AG04449 (cell line): ENCODE measurements at regions not wholly inside any gene's neighbourhood (a gene's known extent, or its start where the extent isn't known, plus 50 kb on each side); places are given as distances from the start of the nearest gene placed in this dataset.
"Not testable (repeated sequence)": the region's sequence is repeated elsewhere in the genome, so short reads cannot be mapped to it uniquely, and the experiment has no call there.

Source experiments
- CTCF ChIA-PET: fragments of 350-600 bp; formaldehyde crosslinking; extraction: SDS; loops from one replicate; lab custom pipeline; 2021; ENCODE audit warnings: antibody characterized with exemption; lab: Yijun Ruan, JAX
- POLR2A ChIA-PET: fragments of 400-600, 350-600 bp; formaldehyde crosslinking; extraction: SDS; loops from one replicate; lab custom pipeline; 2020; ENCODE audit warnings: antibody characterized with exemption, inconsistent platforms; lab: Yijun Ruan, JAX
- DNase-seq: peaks from one replicate; pipeline ENCODE4 v3.0.0-alpha.2; 2010; ENCODE audit warnings: low read depth, low spot score
- H3K4me3 ChIP-seq: 2 replicates; pipeline ENCODE4 v1.5.1; 2011; ENCODE audit warnings: low read depth, mild to moderate bottlenecking, control low read depth, low read length
- CTCF ChIP-seq: IDR thresholded peaks from one replicate; pipeline ENCODE4 v1.5.1; 2011; ENCODE audit warnings: mild to moderate bottlenecking, moderate library complexity, low read length, control low read depth, inconsistent platforms; ENCODE audit not compliant: insufficient read depth; ENCODE audit errors: missing control alignments

- TF ChIP-seq CTCF, result no peak
- DNase-seq, result no peak
- CTCF ChIA-PET, result no interaction called here
- H3K4me3 ChIP-seq, result no peak overlapping the region
- POLR2A ChIA-PET, result no interaction called here
These were observed 98.2 kb upstream of the CCNG1 start for GRCh38 chr5:163339148-163339547.

- CTCF ChIA-PET, H3K4me3 ChIP-seq, DNase-seq, POLR2A ChIA-PET: not testable (repeated sequence)
These were observed 97.0 kb upstream of the CCNG1 start for GRCh38 chr5:163340378-163340777.

GRCh38 chr5:163342306-163342705 is 95.1 kb upstream of the CCNG1 start:
- no peak for TF ChIP-seq CTCF
- H3K4me3 ChIP-seq, result no peak overlapping the region
- CTCF ChIA-PET, result no interaction called here
- POLR2A ChIA-PET, result no interaction called here
- DNase-seq, result no peak

- CTCF ChIA-PET, result interaction anchor here (1.5 kb wide), 1 partner anchor 64 kb away, joined by 7 read pairs; no protein-coding TSS in a partner anchor
- TF ChIP-seq CTCF, result no peak
- no peak for DNase-seq
These were observed 92.2 kb upstream of the CCNG1 start for GRCh38 chr5:163345216-163345615.

GRCh38 chr5:163347671-163348070 is 89.7 kb upstream of the CCNG1 start:
- ChIA-PET CTCF (interaction anchor here (0.7 to 1.5 kb wide), 8 partner anchors 9 to 1803 kb away, joined by 3 to 10 read pairs (median 3); no protein-coding TSS in a partner anchor), POLR2A (no interaction called here)
- peak; percentile 66 for TF ChIP-seq CTCF
- no peak overlapping the region for H3K4me3 ChIP-seq
- peak; percentile 4 for DNase-seq

More at GRCh38 chr5:163345216-163345615, 92.2 kb upstream of the CCNG1 start:
- POLR2A ChIA-PET, result no interaction called here
- H3K4me3 ChIP-seq, result no peak overlapping the region

GRCh38 chr5:163350083-163350482 is 87.3 kb upstream of the CCNG1 start:
- no peak for DNase-seq
- CTCF ChIA-PET, result interaction anchor here (1.7 kb wide), 1 partner anchor 22 kb away, joined by 4 read pairs; no protein-coding TSS in a partner anchor
- POLR2A ChIA-PET, result no interaction called here
- no peak overlapping the region for H3K4me3 ChIP-seq
- TF ChIP-seq CTCF, result no peak

GRCh38 chr5:163352531-163352930 is 84.9 kb upstream of the CCNG1 start:
- no peak for TF ChIP-seq CTCF
- no peak for DNase-seq
- no peak overlapping the region for H3K4me3 ChIP-seq
- ChIA-PET POLR2A (no interaction called here), CTCF (interaction anchor here (0.8 to 1.1 kb wide), 2 partner anchors 23 to 1809 kb away, joined by 3 to 4 read pairs; no protein-coding TSS in a partner anchor)

GRCh38 chr5:163355811-163356210 is 81.6 kb upstream of the CCNG1 start:
- POLR2A ChIA-PET, DNase-seq: not testable (repeated sequence)

More at GRCh38 chr5:163355811-163356210, 81.6 kb upstream of the CCNG1 start:
- H3K4me3 ChIP-seq, CTCF ChIA-PET: not testable (repeated sequence)
